ENCODE measurements at regions not wholly inside any gene's neighbourhood (a gene's known extent, or its start where the extent isn't known, plus 50 kb on each side); places are given as distances from the start of the nearest gene placed in this dataset.

DNA sequence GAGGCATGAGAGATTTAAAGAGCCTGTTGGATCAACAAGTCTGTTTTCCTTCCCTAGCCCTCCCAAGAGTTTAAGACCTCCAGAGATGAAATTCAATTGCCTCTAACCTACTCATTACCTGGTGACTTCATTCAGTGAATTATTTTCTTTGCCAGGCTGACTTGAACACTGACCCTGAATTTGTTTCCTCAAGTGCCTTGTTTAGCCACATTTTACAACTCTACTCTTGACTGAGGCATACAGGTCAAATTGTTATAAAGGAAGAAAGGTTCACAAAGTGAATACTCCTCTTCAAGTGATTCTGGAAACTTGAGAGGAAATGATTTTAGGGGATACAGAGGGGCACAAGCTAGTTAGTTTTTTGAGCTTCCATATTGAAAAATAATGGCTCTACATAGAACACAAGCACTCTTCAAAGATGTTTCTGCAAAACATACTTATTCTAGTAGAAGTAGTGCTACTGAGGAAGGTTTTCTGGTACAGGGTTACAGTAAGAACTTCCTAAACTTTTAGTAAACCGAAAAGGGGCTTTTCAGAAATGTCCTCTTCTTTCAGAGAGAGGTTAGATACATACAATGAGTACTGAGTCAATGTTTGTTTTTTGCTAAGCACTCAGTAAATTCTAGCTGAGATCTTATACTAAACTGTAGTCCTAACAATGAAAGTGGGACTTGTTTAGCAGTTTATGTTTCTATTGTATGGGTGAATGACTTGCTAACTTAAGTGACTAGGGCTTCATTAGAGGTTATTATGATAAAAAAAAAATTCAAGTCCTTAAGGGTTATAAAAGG lies 137.4 kb upstream of the SATB1 start:
- TF ChIP-seq CTCF (IDR thresholded peaks at IDR 0.05) (no peak), EZH2 (IDR thresholded peaks at IDR 0.05) (no peak), EZH2phosphoT487 (IDR thresholded peaks at IDR 0.05) (no peak)

All from neural progenitor cell (in vitro differentiated cells).